ENCODE measurements at regions not wholly inside any gene's neighbourhood (a gene's known extent, or its start where the extent isn't known, plus 50 kb on each side); places are given as distances from the start of the nearest gene placed in this dataset.

DNA sequence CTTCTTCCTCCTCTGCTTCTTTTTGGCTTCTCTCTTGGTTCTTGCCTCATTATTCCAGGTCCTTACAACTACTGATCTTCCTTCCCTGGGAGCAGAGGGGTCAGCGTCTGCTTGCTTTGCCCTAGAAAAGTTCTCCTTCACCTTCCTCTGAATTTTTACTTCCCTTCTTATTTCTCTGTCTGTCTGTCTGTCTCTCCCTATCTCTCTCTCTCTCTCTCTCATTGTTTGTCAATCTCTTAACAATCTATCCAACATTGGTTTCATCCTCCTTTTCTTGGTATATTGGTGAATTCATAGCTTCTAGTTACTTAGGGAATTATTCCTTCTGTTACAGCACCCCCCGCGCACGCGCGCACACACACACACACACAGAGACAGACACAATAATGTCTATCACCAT, 559.1 kb downstream of the MN1 start:
- no peaks in the 10 kb centered on the region for H3K36me3 ChIP-seq (ENCODE audit: insufficient read depth, low read length)
- H3K9me2 ChIP-seq (ENCODE audit: low read depth, low read length), result no peaks in the 10 kb centered on the region
- H3K9ac ChIP-seq (ENCODE audit: low read length), result no peak overlapping the region
- no peak overlapping the region for H3K4me3 ChIP-seq (ENCODE audit: low read depth, low read length, poor library complexity, severe bottlenecking)
- no peaks in the 10 kb centered on the region for H3K9me3 ChIP-seq (ENCODE audit: low read length)
- TF ChIP-seq, protein P1, sequence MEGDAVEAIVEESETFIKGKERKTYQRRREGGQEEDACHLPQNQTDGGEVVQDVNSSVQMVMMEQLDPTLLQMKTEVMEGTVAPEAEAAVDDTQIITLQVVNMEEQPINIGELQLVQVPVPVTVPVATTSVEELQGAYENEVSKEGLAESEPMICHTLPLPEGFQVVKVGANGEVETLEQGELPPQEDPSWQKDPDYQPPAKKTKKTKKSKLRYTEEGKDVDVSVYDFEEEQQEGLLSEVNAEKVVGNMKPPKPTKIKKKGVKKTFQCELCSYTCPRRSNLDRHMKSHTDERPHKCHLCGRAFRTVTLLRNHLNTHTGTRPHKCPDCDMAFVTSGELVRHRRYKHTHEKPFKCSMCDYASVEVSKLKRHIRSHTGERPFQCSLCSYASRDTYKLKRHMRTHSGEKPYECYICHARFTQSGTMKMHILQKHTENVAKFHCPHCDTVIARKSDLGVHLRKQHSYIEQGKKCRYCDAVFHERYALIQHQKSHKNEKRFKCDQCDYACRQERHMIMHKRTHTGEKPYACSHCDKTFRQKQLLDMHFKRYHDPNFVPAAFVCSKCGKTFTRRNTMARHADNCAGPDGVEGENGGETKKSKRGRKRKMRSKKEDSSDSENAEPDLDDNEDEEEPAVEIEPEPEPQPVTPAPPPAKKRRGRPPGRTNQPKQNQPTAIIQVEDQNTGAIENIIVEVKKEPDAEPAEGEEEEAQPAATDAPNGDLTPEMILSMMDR (IDR thresholded peaks at IDR 0.05; ENCODE audit: low read length), result no peak
- no peak for TF ChIP-seq EZH2 (IDR thresholded peaks at IDR 0.05; ENCODE audit: borderline replicate concordance, low read length)
- H3F3A ChIP-seq (ENCODE audit: insufficient read depth, low read length), result no peaks in the 10 kb centered on the region
- no peaks in the 10 kb centered on the region for H3K4me1 ChIP-seq (ENCODE audit: insufficient read depth, low read length, severe bottlenecking)
- H4K20me1 ChIP-seq (ENCODE audit: insufficient read depth, low read length), result no peaks in the 10 kb centered on the region
- no peaks in the 10 kb centered on the region for H3K79me2 ChIP-seq (ENCODE audit: insufficient read depth, low read length)
- no peaks in the 10 kb centered on the region for H3K27me3 ChIP-seq (ENCODE audit: insufficient read depth, low read length)
- H3K4me2 ChIP-seq (ENCODE audit: low read length), result no peak overlapping the region
- no peak overlapping the region for H2AFZ ChIP-seq (ENCODE audit: low read length)
- no peak overlapping the region for H3K27ac ChIP-seq (ENCODE audit: low read depth, low read length, poor library complexity, severe bottlenecking)

DNA sequence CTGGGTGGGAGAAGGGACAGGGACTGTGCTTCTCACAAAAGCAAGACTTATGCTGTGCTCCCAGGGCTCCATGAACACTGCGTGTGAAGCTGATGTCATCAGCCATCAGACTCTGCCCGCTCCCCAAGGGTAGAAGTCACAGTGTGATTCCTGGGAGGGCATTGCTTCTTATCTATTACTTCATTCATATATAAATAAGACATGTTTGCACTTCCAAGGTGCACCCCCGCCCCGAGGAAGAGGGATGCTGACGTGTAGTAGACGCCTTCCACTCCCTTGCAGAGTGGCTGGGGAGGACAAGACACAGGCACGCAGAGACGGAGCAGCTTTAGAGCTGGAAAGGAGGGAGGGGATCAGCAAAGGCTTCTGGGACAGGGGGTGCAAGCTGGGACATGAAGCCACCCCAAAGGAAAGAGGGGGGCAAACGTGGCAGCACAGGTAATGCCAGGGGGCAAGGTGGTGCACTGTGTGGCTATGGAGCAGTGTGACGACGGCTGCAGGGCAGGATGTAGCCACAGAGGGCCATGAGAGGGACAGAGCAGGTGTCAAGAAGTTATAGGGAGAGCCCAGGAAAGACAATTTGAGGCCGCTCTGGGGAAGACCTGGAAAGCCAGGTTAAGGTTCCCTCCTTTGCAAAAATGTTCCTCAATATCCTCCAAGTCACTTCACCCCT, 558.5 kb downstream of the MN1 start:
- Histone ChIP-seq H3K4me3 (ENCODE audit: low read depth, low read length, poor library complexity, severe bottlenecking) (no peak overlapping the region), H3K27ac (ENCODE audit: low read depth, low read length, poor library complexity, severe bottlenecking) (no peak overlapping the region), H2AFZ (ENCODE audit: low read length) (no peak overlapping the region), H3K36me3 (ENCODE audit: insufficient read depth, low read length) (no peaks in the 10 kb centered on the region), H3K9me2 (ENCODE audit: low read depth, low read length) (no peaks in the 10 kb centered on the region), H3K4me1 (ENCODE audit: insufficient read depth, low read length, severe bottlenecking) (no peaks in the 10 kb centered on the region), H3K4me2 (ENCODE audit: low read length) (no peak overlapping the region), H3K9me3 (ENCODE audit: low read length) (no peaks in the 10 kb centered on the region), H3F3A (ENCODE audit: insufficient read depth, low read length) (no peaks in the 10 kb centered on the region), H4K20me1 (ENCODE audit: insufficient read depth, low read length) (no peaks in the 10 kb centered on the region), H3K79me2 (ENCODE audit: insufficient read depth, low read length) (no peaks in the 10 kb centered on the region), H3K27me3 (ENCODE audit: insufficient read depth, low read length) (no peaks in the 10 kb centered on the region), H3K9ac (ENCODE audit: low read length) (no peak overlapping the region)
- TF ChIP-seq, protein P1 (IDR thresholded peaks at IDR 0.05; ENCODE audit: low read length), result no peak
- no peak for TF ChIP-seq EZH2 (IDR thresholded peaks at IDR 0.05; ENCODE audit: borderline replicate concordance, low read length)

DNA sequence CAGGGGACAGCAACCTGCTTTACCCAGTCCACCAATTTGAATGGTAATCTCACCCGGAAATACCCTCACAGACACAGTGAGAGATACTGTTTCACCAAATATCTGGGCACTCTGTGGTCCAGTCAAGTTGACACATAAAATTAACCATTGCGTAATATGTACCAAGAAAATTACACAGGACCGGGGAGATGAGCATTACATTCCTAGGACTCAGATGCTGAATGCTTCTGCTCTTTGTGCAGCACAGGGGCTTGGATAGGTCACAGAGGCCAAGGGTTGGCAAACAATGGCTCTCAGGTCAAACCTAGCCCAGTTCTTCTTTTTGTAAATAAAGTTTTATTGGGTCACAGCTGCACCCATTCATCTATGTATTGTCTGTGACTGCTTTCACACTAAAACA, 557.2 kb downstream of the MN1 start:
- Histone ChIP-seq H4K20me1 (ENCODE audit: insufficient read depth, low read length) (no peaks in the 10 kb centered on the region), H3K27ac (ENCODE audit: low read depth, low read length, poor library complexity, severe bottlenecking) (no peak overlapping the region), H3F3A (ENCODE audit: insufficient read depth, low read length) (no peaks in the 10 kb centered on the region), H3K4me1 (ENCODE audit: insufficient read depth, low read length, severe bottlenecking) (no peaks in the 10 kb centered on the region), H3K79me2 (ENCODE audit: insufficient read depth, low read length) (no peaks in the 10 kb centered on the region), H3K9me2 (ENCODE audit: low read depth, low read length) (no peaks in the 10 kb centered on the region), H3K4me3 (ENCODE audit: low read depth, low read length, poor library complexity, severe bottlenecking) (no peak overlapping the region), H3K9ac (ENCODE audit: low read length) (no peak overlapping the region), H3K4me2 (ENCODE audit: low read length) (no peak overlapping the region), H3K9me3 (ENCODE audit: low read length) (no peaks in the 10 kb centered on the region), H3K36me3 (ENCODE audit: insufficient read depth, low read length) (no peaks in the 10 kb centered on the region), H3K27me3 (ENCODE audit: insufficient read depth, low read length) (no peaks in the 10 kb centered on the region), H2AFZ (ENCODE audit: low read length) (no peak overlapping the region)
- TF ChIP-seq, protein P1 (IDR thresholded peaks at IDR 0.05; ENCODE audit: low read length), result no peak
- TF ChIP-seq EZH2 (IDR thresholded peaks at IDR 0.05; ENCODE audit: borderline replicate concordance, low read length), result no peak

All from OCI-LY1 (cell line).